ENCODE measurements at regions not wholly inside any gene's neighbourhood (a gene's known extent, or its start where the extent isn't known, plus 50 kb on each side); places are given as distances from the start of the nearest gene placed in this dataset.

DNA sequence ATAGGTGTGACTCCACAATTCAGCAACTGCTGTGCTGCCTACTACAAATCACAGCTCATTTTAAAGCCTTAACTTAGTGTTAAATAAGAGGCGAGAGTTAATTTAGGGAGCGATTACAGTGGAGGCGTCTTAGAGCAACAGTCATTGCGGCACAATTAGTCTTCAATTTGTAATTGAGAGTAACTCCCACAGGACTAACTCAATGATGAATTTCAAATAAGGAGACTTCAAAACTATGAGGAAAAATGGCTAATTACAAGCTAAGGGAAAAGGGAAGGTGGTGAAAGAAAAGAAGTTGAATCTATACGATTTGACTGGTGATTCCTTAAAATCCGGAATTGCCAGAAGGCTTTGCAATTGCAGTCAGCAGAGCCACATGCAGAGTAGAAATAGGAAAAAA lies 63.7 kb upstream of the FOXB1 start:
- POLR2A ChIA-PET = no interaction called here
- no TSS peak for BruUV-seq (replicated peaks)
- TF ChIP-seq TCF7 (IDR thresholded peaks at IDR 0.05; ENCODE audit: low read depth) = no peak
- no peak for TF ChIP-seq PAF1 (CRISPR knock-in tag; IDR thresholded peaks at IDR 0.05)
- TF ChIP-seq ZNF451 (CRISPR knock-in tag; IDR thresholded peaks at IDR 0.05) = no peak
- TF ChIP-seq CSRNP2 (CRISPR knock-in tag; conservative IDR thresholded peaks at IDR 0.05; ENCODE audit: low read depth) = no peak
- TF ChIP-seq ZNF318 (CRISPR knock-in tag; IDR thresholded peaks at IDR 0.05) = no peak
- TF ChIP-seq ZNF710 (CRISPR knock-in tag; IDR thresholded peaks at IDR 0.05; ENCODE audit: borderline replicate concordance) = no peak
- TF ChIP-seq ZNF577 (CRISPR knock-in tag; IDR thresholded peaks at IDR 0.05; ENCODE audit: borderline replicate concordance, low read depth) = no peak
- TF ChIP-seq SRF (IDR thresholded peaks at IDR 0.05; ENCODE audit: low read depth, low read length) = no peak
- TF ChIP-seq CBX1 (IDR thresholded peaks at IDR 0.05; ENCODE audit: low read depth) = no peak
- no peak for TF ChIP-seq ARNT2 (CRISPR knock-in tag; IDR thresholded peaks at IDR 0.05; ENCODE audit: low read depth)
- TF ChIP-seq, protein P1, sequence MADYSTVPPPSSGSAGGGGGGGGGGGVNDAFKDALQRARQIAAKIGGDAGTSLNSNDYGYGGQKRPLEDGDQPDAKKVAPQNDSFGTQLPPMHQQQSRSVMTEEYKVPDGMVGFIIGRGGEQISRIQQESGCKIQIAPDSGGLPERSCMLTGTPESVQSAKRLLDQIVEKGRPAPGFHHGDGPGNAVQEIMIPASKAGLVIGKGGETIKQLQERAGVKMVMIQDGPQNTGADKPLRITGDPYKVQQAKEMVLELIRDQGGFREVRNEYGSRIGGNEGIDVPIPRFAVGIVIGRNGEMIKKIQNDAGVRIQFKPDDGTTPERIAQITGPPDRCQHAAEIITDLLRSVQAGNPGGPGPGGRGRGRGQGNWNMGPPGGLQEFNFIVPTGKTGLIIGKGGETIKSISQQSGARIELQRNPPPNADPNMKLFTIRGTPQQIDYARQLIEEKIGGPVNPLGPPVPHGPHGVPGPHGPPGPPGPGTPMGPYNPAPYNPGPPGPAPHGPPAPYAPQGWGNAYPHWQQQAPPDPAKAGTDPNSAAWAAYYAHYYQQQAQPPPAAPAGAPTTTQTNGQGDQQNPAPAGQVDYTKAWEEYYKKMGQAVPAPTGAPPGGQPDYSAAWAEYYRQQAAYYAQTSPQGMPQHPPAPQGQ (CRISPR knock-in tag; IDR thresholded peaks at IDR 0.05; ENCODE audit: borderline replicate concordance) = no peak

More for the DNA sequence above, 63.7 kb upstream of the FOXB1 start:
- Histone ChIP-seq H3K4me2 (ENCODE audit: low read depth, low read length) (no peak overlapping the region), H3K9ac (ENCODE audit: insufficient read depth, low read depth, low read length) (no peak overlapping the region), H3K4me3 (replicated peaks in 1 of 3; ENCODE audit: insufficient read depth in 1 of 3, low read depth in 2 of 3, low read length in 3 of 3) (no peak overlapping the region), H3K4me1 (ENCODE audit: insufficient read depth, low read length) (no peaks in the 10 kb centered on the region), H3K79me2 (ENCODE audit: insufficient read depth, low read length) (no peaks in the 10 kb centered on the region), H2AFZ (ENCODE audit: low read length) (no peak overlapping the region), H3K9me3 (ENCODE audit: low read length) (no peaks in the 10 kb centered on the region), H3K27ac (ENCODE audit: extremely low read length, insufficient read depth, low read length) (no peak overlapping the region), H4K20me1 (ENCODE audit: insufficient read depth, low read length) (no peaks in the 10 kb centered on the region), H3K27me3 (ENCODE audit: control insufficient read depth in 1 of 2, insufficient read depth in 2 of 2, low read length in 2 of 2) (peaks cover 0 to 17% of the 10 kb centered on the region in 2 experiments; a peak in 2 of 5 replicates), H3K36me3 (replicated peaks in 1 of 2; ENCODE audit: control insufficient read depth in 1 of 2, insufficient read depth in 2 of 2, low read length in 2 of 2) (no peaks in the 10 kb centered on the region)
- intact Hi-C loops (cut with micrococcal nuclease; ENCODE audit: unreplicated experiment) = no loop called here
- DNase-seq (ENCODE audit: low spot score) = no peak
- WGBS (ENCODE audit: low lambda C conversion rate) = 59% methylated on average over 6 of the region's 6 CpGs
- ATAC-seq = no peak
- in situ Hi-C loops (cut with HindIII; ENCODE audit: extremely low pct_ligation_motif_present, low pct_unique_long_range_greater_than_20kb) = no loop called here
- no peak for FAIRE-seq
- CTCF ChIA-PET (ENCODE audit: low intra/inter-chr PET ratio, low total read pairs) = no interaction called here
